SU-DHL-6 (cell line): ENCODE measurements at regions not wholly inside any gene's neighbourhood (a gene's known extent, or its start where the extent isn't known, plus 50 kb on each side); places are given as distances from the start of the nearest gene placed in this dataset.

Experiments
- H2AFZ ChIP-seq: fragments of 200-600 bp; sonication (generic); 2 replicates; pipeline ENCODE4 v1.6.1; 2014; ENCODE audit warnings: low read depth, mild to moderate bottlenecking, moderate library complexity, mixed read lengths, antibody characterized with exemption, low read length; ENCODE audit not compliant: severe bottlenecking
- H3F3A ChIP-seq: fragments of 200-600 bp; shearing (Covaris generic); 2 replicates; pipeline ENCODE4 v1.6.0; 2016; ENCODE audit warnings: antibody characterized with exemption, mild to moderate bottlenecking; ENCODE audit not compliant: insufficient read depth
- H3K27ac ChIP-seq: fragments of 200-600 bp; sonication (generic); 2 replicates; pipeline ENCODE4 v1.5.1; 2016; ENCODE audit warnings: low read depth, mild to moderate bottlenecking, low read length, moderate library complexity, mixed read lengths
- H3K27me3 ChIP-seq: fragments of 200-600 bp; sonication (generic), shearing (Covaris generic); 2 replicates; pipeline ENCODE4 v1.6.0; 2014; ENCODE audit warnings: mild to moderate bottlenecking, low read length
- H3K36me3 ChIP-seq: fragments of 200-600 bp; sonication (generic); 2 replicates; pipeline ENCODE4 v1.6.1; 2014; ENCODE audit warnings: mild to moderate bottlenecking, low read length, mixed read lengths
- H3K4me2 ChIP-seq: fragments of 300-600, 200-600 bp; shearing (Covaris generic), sonication (generic); 2 replicates; pipeline ENCODE4 v1.6.0; 2014; ENCODE audit warnings: low read length, low read depth, mild to moderate bottlenecking; ENCODE audit not compliant: poor library complexity, severe bottlenecking
- H3K4me3 ChIP-seq: fragments of 200-600 bp; sonication (generic); 2 replicates; pipeline ENCODE4 v1.5.1; 2014; ENCODE audit warnings: antibody characterized with exemption, low read length, mild to moderate bottlenecking, mixed read lengths; ENCODE audit not compliant: insufficient read depth, poor library complexity, severe bottlenecking
- H3K79me2 ChIP-seq: fragments of 200-600 bp; sonication (generic); 2 replicates; pipeline ENCODE4 v1.6.1; 2014; ENCODE audit warnings: mild to moderate bottlenecking, low read length, moderate library complexity; ENCODE audit not compliant: insufficient read depth
- H3K9ac ChIP-seq: fragments of 200-600 bp; sonication (generic); 2 replicates; pipeline ENCODE4 v1.7.0; 2014; ENCODE audit warnings: mild to moderate bottlenecking, low read length
- H3K9me2 ChIP-seq: fragments of 200-600 bp; sonication (generic); replicated peaks from 2 replicates; pipeline ENCODE4 v1.6.1; 2014; ENCODE audit warnings: low read length; ENCODE audit not compliant: insufficient read depth
- H3K9me3 ChIP-seq: fragments of 200-600 bp; sonication (generic); 2 replicates; pipeline ENCODE4 v1.6.1; 2014; ENCODE audit warnings: low read length, mixed read lengths; ENCODE audit not compliant: insufficient read depth
- H4K20me1 ChIP-seq: fragments of 200-600 bp; sonication (generic); 2 replicates; pipeline ENCODE4 v1.6.1; 2014; ENCODE audit warnings: low read depth, mild to moderate bottlenecking, antibody characterized with exemption, low read length, moderate library complexity, mixed read lengths
- CTCF ChIP-seq: fragments of 200-600 bp; sonication (generic); IDR thresholded peaks from one replicate; pipeline ENCODE4 v1.5.1; 2017; ENCODE audit warnings: antibody characterized with exemption, mild to moderate bottlenecking, low read length, moderate library complexity; ENCODE audit not compliant: insufficient read depth, poor library complexity, severe bottlenecking
- EZH2phosphoT487 ChIP-seq: fragments of 200-600 bp; sonication (generic), shearing (Covaris generic); conservative IDR thresholded peaks from 2 replicates; pipeline ENCODE4 v1.6.1; 2018; ENCODE audit warnings: mild to moderate bottlenecking, antibody characterized with exemption, low read length, moderate library complexity, mixed read lengths

- Histone ChIP-seq H3K9me2 (no peaks in the 10 kb centered on the region), H3K36me3 (no peaks in the 10 kb centered on the region), H3K27me3 (no peaks in the 10 kb centered on the region), H3K9ac (no peak overlapping the region), H4K20me1 (no peaks in the 10 kb centered on the region), H3K4me3 (no peak overlapping the region), H3F3A (no peaks in the 10 kb centered on the region), H3K27ac (no peak overlapping the region), H2AFZ (no peak overlapping the region), H3K79me2 (no peaks in the 10 kb centered on the region), H3K9me3 (no peaks in the 10 kb centered on the region), H3K4me2 (no peak overlapping the region)
- no peak for TF ChIP-seq CTCF
- no peak for TF ChIP-seq EZH2phosphoT487
Observed at GRCh38 chr2:8132351-8132831, 549.5 kb upstream of the ID2 start.

GRCh38 chr2:8132879-8133278, 549.0 kb upstream of the ID2 start:
- no peak overlapping the region for H3K27ac ChIP-seq
- H3K79me2 ChIP-seq, result no peaks in the 10 kb centered on the region
- no peak overlapping the region for H3K9ac ChIP-seq
- H3K4me2 ChIP-seq, result no peak overlapping the region
- H4K20me1 ChIP-seq, result no peaks in the 10 kb centered on the region
- H3F3A ChIP-seq, result no peaks in the 10 kb centered on the region
- H3K4me3 ChIP-seq, result no peak overlapping the region
- no peak overlapping the region for H2AFZ ChIP-seq
- no peaks in the 10 kb centered on the region for H3K27me3 ChIP-seq
- TF ChIP-seq EZH2phosphoT487 (no peak), CTCF (no peak)
- no peaks in the 10 kb centered on the region for H3K9me2 ChIP-seq
- no peaks in the 10 kb centered on the region for H3K9me3 ChIP-seq
- H3K36me3 ChIP-seq, result no peaks in the 10 kb centered on the region

- TF ChIP-seq EZH2phosphoT487 (no peak), CTCF (no peak)
- H2AFZ ChIP-seq, result no peak overlapping the region
- H4K20me1 ChIP-seq, result no peaks in the 10 kb centered on the region
- H3K27me3 ChIP-seq, result no peaks in the 10 kb centered on the region
- no peak overlapping the region for H3K9ac ChIP-seq
- no peaks in the 10 kb centered on the region for H3K9me3 ChIP-seq
- no peaks in the 10 kb centered on the region for H3K79me2 ChIP-seq
- H3K27ac ChIP-seq, result no peak overlapping the region
- no peaks in the 10 kb centered on the region for H3F3A ChIP-seq
- H3K9me2 ChIP-seq, result no peaks in the 10 kb centered on the region
- no peak overlapping the region for H3K4me2 ChIP-seq
- no peak overlapping the region for H3K4me3 ChIP-seq
- no peaks in the 10 kb centered on the region for H3K36me3 ChIP-seq
Observed at GRCh38 chr2:8133363-8133762, 548.5 kb upstream of the ID2 start.
